ENCODE measurements at regions not wholly inside any gene's neighbourhood (a gene's known extent, or its start where the extent isn't known, plus 50 kb on each side); places are given as distances from the start of the nearest gene placed in this dataset.
"Not testable (repeated sequence)": the region's sequence is repeated elsewhere in the genome, so short reads cannot be mapped to it uniquely, and the experiment has no call there.

GRCh38 chr2:225763711-225764110, 364.2 kb downstream of the NYAP2 start:
- DNase-seq (ENCODE audit: low read depth in 3 of 3): no peak

DNA sequence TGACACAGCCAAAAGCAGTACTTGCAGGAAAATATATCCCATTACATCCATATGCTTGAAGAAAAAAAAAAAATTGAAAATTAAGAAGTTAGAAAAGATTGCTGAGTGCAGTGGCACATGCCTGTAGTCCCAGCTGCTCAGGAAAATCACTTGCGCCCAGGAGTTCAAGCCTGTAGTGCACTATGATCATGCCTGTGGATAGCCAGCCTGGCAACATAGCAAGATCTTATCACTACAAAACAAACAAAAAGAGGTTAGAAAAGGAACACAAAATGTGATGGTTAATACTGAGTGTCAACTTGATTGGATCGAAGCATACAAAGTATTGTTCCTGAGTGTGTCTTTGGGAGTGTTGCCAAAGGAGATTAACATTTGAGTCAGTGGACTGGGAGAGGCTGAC, 361.9 kb downstream of the NYAP2 start:
- no peak for DNase-seq (ENCODE audit: low read depth in 3 of 3)

- no peak for DNase-seq (ENCODE audit: low read depth in 3 of 3)
These were observed 357.7 kb downstream of the NYAP2 start for GRCh38 chr2:225757248-225757647.

- no peak for DNase-seq (ENCODE audit: low read depth in 3 of 3)
These were observed 356.7 kb downstream of the NYAP2 start for GRCh38 chr2:225756198-225756597.

DNA sequence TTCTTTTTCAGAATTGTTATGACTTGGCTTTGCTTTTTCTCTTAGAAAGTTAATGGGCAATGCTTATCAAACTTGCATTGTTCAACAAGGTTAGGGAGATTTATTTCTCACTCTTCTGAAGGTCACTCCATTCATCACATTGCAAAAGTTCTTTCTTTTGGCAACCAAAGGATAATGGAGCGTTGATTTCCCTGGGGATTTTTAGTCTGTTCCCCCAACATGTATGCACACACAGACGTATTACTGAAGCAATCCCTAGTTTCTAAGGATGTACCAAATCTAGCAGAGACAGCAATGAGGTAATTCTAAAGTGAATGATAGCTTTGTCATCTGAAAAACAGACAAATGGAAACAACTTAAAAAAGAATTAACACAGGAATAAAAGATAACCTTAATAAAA, 349.1 kb downstream of the NYAP2 start:
- DNase-seq (ENCODE audit: low read depth in 3 of 3): no peak

GRCh38 chr2:225743996-225744395, 344.5 kb downstream of the NYAP2 start:
- DNase-seq (ENCODE audit: low read depth in 3 of 3): not testable (repeated sequence)

DNA sequence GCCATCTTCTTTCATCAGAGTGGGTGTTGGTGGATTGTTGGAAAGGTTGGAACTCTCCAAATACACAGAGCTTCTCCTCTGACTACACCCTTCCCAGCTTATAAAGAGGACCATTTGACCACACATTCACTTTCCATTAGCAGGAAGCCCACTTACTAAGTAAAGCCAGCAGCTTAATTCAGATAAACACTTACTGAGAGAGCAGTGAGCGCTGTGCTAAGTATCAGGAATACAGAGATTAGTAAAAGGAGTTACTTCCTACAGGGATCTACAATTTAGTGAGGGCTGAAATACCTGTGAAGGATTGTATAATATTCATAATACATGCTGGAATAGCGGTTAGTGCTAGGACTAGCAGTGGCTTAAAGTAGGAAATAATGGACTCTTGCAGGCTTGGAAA, 343.0 kb downstream of the NYAP2 start:
- DNase-seq (ENCODE audit: low read depth in 3 of 3): no peak

DNA sequence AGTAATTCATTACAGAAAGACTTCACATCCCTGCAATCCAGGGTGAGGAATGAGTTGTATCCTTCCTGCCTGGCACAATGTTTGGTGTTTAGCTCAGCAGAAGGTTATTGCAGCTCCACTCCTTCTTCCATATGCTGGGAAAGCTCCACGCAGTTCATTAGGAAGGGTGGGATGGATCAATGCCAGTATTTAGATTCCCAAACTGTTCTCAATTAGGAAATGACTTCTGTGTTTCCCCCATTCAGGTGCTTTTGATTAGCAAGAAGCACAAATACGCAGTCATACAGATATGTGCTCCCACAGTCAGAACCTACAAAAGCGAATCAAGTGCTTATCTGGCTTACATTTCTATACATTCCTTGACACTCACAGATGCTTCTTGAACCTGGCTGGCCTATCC, 340.6 kb downstream of the NYAP2 start:
- DNase-seq (ENCODE audit: low read depth in 3 of 3): no peak

DNA sequence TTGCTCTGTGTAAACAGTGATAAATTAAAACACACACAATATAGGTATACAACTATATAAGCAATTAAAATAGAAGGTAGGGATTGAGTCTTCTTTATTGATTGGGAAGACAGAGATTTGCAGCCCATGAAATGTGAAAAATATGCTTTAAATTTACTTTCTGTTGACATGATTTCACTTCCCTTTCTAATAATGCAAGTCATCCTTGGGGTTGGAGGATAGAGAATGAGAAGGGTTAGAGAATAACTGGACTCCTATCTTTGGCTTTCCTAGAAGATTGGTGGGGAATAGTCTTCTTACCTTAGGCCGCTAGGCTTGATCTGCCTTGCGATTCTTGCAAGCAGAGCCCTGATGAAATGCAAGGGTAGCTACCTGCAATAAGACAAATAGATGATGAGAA, 339.8 kb downstream of the NYAP2 start:
- DNase-seq (ENCODE audit: low read depth in 3 of 3): no peak

DNA sequence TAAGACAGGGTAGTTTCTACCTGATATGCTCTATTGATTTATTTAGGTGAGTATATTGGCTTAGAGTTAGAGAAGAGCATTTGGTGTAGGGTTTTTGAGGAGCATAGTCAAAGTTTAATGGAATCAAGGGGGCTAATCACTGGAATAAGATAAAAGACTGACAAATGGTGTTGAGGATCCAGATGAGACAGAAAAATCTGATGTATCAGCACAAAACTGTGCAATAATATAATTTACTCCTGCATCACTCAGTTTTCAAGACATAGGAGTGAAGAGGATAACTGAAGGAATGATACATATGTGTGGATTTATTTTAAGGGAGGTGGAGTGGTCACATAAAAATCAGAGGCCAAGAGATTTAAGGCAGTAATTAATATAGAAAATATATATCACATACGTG, 339.2 kb downstream of the NYAP2 start:
- DNase-seq (ENCODE audit: low read depth in 3 of 3): no peak

- DNase-seq (ENCODE audit: low read depth in 3 of 3): no peak
These were observed 338.0 kb downstream of the NYAP2 start for GRCh38 chr2:225737556-225737955.

- DNase-seq (ENCODE audit: low read depth in 3 of 3): no peak
These were observed 336.3 kb downstream of the NYAP2 start for GRCh38 chr2:225735844-225736243.

GRCh38 chr2:225725726-225726125, 326.2 kb downstream of the NYAP2 start:
- no peak for DNase-seq (ENCODE audit: low read depth in 3 of 3)

Data from stimulated activated CD4-positive, alpha-beta T cell treated with anti-CD3 and anti-CD28 coated beads, TNF-alpha, amount 100 ng/mL, for 24 hours (primary cell).